Uterus (tissue), 2 donors: ENCODE measurements at regions not wholly inside any gene's neighbourhood (a gene's known extent, or its start where the extent isn't known, plus 50 kb on each side); places are given as distances from the start of the nearest gene placed in this dataset.

Experiments used
- CTCF ChIP-seq, 4 experiments: fragments of 200-600 bp in 2 of 4; fragments of 450-650 bp in 2 of 4; sonication (generic) in 2 of 4; IDR thresholded peaks; one replicate each; pipeline ENCODE4 v1.5.1; 2016 to 2019; ENCODE audit warnings: antibody characterized with exemption in 4 of 4, mild to moderate bottlenecking in 2 of 4, moderate library complexity in 1 of 4
- POLR2A ChIP-seq, 2 donors: fragments of 450-650 bp; IDR thresholded peaks; one replicate each; pipeline ENCODE4 v1.6.1; 2016; ENCODE audit warnings: antibody characterized with exemption in 2 of 2, mild to moderate bottlenecking in 1 of 2, moderate library complexity in 1 of 2

GRCh38 chr4:36771411-36772153, 473.0 kb upstream of the NWD2 start:
- no peak for TF ChIP-seq CTCF (IDR thresholded peaks at IDR 0.05)
- TF ChIP-seq POLR2A (IDR thresholded peaks at IDR 0.05), result no peak
